ENCODE measurements at regions not wholly inside any gene's neighbourhood (a gene's known extent, or its start where the extent isn't known, plus 50 kb on each side); places are given as distances from the start of the nearest gene placed in this dataset.
A peak's percentile ranks its signal among the peaks of the same experiment; 100 is the strongest.
"Not testable (repeated sequence)": the region's sequence is repeated elsewhere in the genome, so short reads cannot be mapped to it uniquely, and the experiment has no call there.

DNA sequence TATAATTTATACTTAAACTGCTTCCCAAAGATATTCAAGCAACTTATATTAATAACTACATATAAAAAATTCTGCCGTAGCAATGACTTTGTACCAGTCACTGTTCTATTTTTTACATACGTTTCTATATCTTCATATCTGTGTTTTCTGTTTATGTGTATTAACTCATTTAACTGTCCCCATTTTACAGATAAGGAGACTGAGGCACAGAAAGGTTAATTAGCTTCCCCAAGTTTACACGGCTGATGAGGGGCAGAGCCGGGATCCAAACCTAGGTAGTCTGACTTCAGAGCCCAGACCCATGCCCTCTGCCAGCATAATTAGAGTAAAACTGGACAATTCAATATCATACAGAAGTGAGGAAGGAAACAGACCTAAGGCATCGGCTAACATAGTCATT is 259.7 kb upstream of the TUT7 start:
- intact Hi-C loops (cut with micrococcal nuclease; ENCODE audit: unreplicated experiment), result no loop called here

DNA sequence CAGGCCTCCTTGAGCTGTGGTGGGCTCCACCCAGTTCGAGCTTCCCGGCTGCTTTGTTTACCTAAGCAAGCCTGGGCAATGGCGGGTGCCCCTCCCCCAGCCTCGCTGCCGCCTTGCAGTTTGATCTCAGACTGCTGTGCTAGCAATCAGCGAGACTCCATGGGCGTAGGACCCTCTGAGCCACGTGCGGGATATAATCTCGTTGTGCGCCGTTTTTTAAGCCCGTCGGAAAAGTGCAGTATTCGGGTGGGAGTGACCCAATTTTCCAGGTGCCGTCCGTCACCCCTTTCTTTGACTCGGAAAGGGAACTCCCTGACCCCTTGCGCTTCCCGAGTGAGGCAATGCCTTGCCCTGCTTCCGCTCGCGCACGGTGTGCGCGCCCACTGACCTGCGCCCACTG is 257.3 kb upstream of the TUT7 start:
- H3K36me3 ChIP-seq (replicated peaks in 1 of 2; ENCODE audit: control insufficient read depth in 1 of 2, insufficient read depth in 2 of 2, low read length in 2 of 2); FAIRE-seq; H3K27ac ChIP-seq (ENCODE audit: extremely low read length, insufficient read depth, low read length); DNase-seq (ENCODE audit: low spot score); H3K27me3 ChIP-seq (ENCODE audit: control insufficient read depth in 1 of 2, insufficient read depth in 2 of 2, low read length in 2 of 2); BruUV-seq (replicated peaks); CTCF ChIA-PET (ENCODE audit: low intra/inter-chr PET ratio, low total read pairs); in situ Hi-C loops (cut with HindIII; ENCODE audit: extremely low pct_ligation_motif_present, low pct_unique_long_range_greater_than_20kb); ATAC-seq; H3K4me2 ChIP-seq (ENCODE audit: low read depth, low read length); intact Hi-C loops (cut with micrococcal nuclease; ENCODE audit: unreplicated experiment); H4K20me1 ChIP-seq (ENCODE audit: insufficient read depth, low read length); H3K9ac ChIP-seq (ENCODE audit: insufficient read depth, low read depth, low read length); H3K4me3 ChIP-seq (replicated peaks in 1 of 3; ENCODE audit: insufficient read depth in 1 of 3, low read depth in 2 of 3, low read length in 3 of 3); H3K4me1 ChIP-seq (ENCODE audit: insufficient read depth, low read length); H3K79me2 ChIP-seq (ENCODE audit: insufficient read depth, low read length); H2AFZ ChIP-seq (ENCODE audit: low read length); POLR2A ChIA-PET; H3K9me3 ChIP-seq (ENCODE audit: low read length): not testable (repeated sequence)
- WGBS (ENCODE audit: low lambda C conversion rate), result 80% methylated on average over 16 of the region's 27 CpGs

More for the DNA sequence above, 259.7 kb upstream of the TUT7 start:
- no peak for DNase-seq (ENCODE audit: low spot score)
- BruUV-seq (replicated peaks), result no TSS peak
- CTCF ChIA-PET (ENCODE audit: low intra/inter-chr PET ratio, low total read pairs), result no interaction called here
- no peak for FAIRE-seq
- H3K9me3 ChIP-seq (ENCODE audit: low read length), result no peaks in the 10 kb centered on the region
- H3K9ac ChIP-seq (ENCODE audit: insufficient read depth, low read depth, low read length), result no peak overlapping the region
- H3K79me2 ChIP-seq (ENCODE audit: insufficient read depth, low read length), result no peaks in the 10 kb centered on the region
- no peaks in the 10 kb centered on the region for H4K20me1 ChIP-seq (ENCODE audit: insufficient read depth, low read length)
- ATAC-seq, result no peak
- in situ Hi-C loops (cut with HindIII; ENCODE audit: extremely low pct_ligation_motif_present, low pct_unique_long_range_greater_than_20kb), result no loop called here
- H3K27ac ChIP-seq (ENCODE audit: extremely low read length, insufficient read depth, low read length), result no peak overlapping the region
- no peaks in the 10 kb centered on the region for H3K27me3 ChIP-seq (ENCODE audit: control insufficient read depth in 1 of 2, insufficient read depth in 2 of 2, low read length in 2 of 2)
- H3K4me3 ChIP-seq (replicated peaks in 1 of 3; ENCODE audit: insufficient read depth in 1 of 3, low read depth in 2 of 3, low read length in 3 of 3), result no peak overlapping the region
- no peaks in the 10 kb centered on the region for H3K36me3 ChIP-seq (replicated peaks in 1 of 2; ENCODE audit: control insufficient read depth in 1 of 2, insufficient read depth in 2 of 2, low read length in 2 of 2)
- no peak for TF ChIP-seq ASH2L (IDR thresholded peaks at IDR 0.05; ENCODE audit: insufficient read length, low read depth, low read length)
- TF ChIP-seq ZNF629 (CRISPR knock-in tag; conservative IDR thresholded peaks at IDR 0.05), result peak; percentile 66
- POLR2A ChIA-PET, result no interaction called here
- H3K4me1 ChIP-seq (ENCODE audit: insufficient read depth, low read length), result 0 out of 2 replicates have a peak, but pooled peaks cover 8% of the 10 kb centered on the region
- H2AFZ ChIP-seq (ENCODE audit: low read length), result no peak overlapping the region
- WGBS (ENCODE audit: low lambda C conversion rate), result 11% methylated on average over 5 of the region's 5 CpGs
- H3K4me2 ChIP-seq (ENCODE audit: low read depth, low read length), result no peak overlapping the region

DNA sequence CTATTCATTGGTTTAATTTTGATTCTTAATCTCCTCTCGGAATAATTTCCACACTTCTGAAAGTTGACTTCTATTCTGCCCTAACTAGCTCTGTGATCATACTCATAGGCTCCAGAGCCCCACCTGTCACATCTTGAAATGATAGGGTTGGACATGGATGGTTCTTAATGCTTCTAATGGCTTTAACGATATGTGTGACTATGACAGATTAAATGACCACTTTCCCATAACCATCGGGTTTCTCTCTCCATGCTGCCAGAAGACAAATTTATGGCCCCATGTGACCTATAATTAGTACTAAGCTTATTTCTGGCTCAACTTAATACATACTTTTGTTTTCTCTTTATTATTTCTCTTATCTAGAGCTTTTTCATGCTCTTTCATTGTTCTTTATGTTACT is 251.1 kb upstream of the TUT7 start:
- Histone ChIP-seq H3K9me3 (ENCODE audit: low read length) (no peaks in the 10 kb centered on the region), H3K36me3 (replicated peaks in 1 of 2; ENCODE audit: control insufficient read depth in 1 of 2, insufficient read depth in 2 of 2, low read length in 2 of 2) (no peaks in the 10 kb centered on the region), H4K20me1 (ENCODE audit: insufficient read depth, low read length) (no peaks in the 10 kb centered on the region), H3K79me2 (ENCODE audit: insufficient read depth, low read length) (no peaks in the 10 kb centered on the region), H2AFZ (ENCODE audit: low read length) (no peak overlapping the region), H3K27ac (ENCODE audit: extremely low read length, insufficient read depth, low read length) (no peak overlapping the region), H3K4me1 (ENCODE audit: insufficient read depth, low read length) (no peaks in the 10 kb centered on the region), H3K4me3 (replicated peaks in 1 of 3; ENCODE audit: insufficient read depth in 1 of 3, low read depth in 2 of 3, low read length in 3 of 3) (no peak overlapping the region), H3K27me3 (ENCODE audit: control insufficient read depth in 1 of 2, insufficient read depth in 2 of 2, low read length in 2 of 2) (no peaks in the 10 kb centered on the region), H3K9ac (ENCODE audit: insufficient read depth, low read depth, low read length) (no peak overlapping the region), H3K4me2 (ENCODE audit: low read depth, low read length) (no peak overlapping the region)
- FAIRE-seq, result no peak
- no TSS peak for BruUV-seq (replicated peaks)
- in situ Hi-C loops (cut with HindIII; ENCODE audit: extremely low pct_ligation_motif_present, low pct_unique_long_range_greater_than_20kb), result no loop called here
- ATAC-seq, result no peak
- 50% methylated on average over 3 of the region's 3 CpGs for WGBS (ENCODE audit: low lambda C conversion rate)
- POLR2A ChIA-PET, result no interaction called here
- intact Hi-C loops (cut with micrococcal nuclease; ENCODE audit: unreplicated experiment), result no loop called here
- TF ChIP-seq RELA (CRISPR knock-in tag; IDR thresholded peaks at IDR 0.05) (no peak), CCDC6 (CRISPR knock-in tag; IDR thresholded peaks at IDR 0.05) (no peak), KAT7 (CRISPR knock-in tag; IDR thresholded peaks at IDR 0.05; ENCODE audit: borderline replicate concordance) (no peak), ZFYVE20 (CRISPR knock-in tag; IDR thresholded peaks at IDR 0.05; ENCODE audit: borderline replicate concordance, low read depth) (no peak), GATA4 (IDR thresholded peaks at IDR 0.05; ENCODE audit: borderline replicate concordance, low read depth) (no peak), SP4 (CRISPR knock-in tag; IDR thresholded peaks at IDR 0.05) (no peak), SMARCE1 (IDR thresholded peaks at IDR 0.05; ENCODE audit: borderline replicate concordance) (no peak)
- TF ChIP-seq, protein P1, sequence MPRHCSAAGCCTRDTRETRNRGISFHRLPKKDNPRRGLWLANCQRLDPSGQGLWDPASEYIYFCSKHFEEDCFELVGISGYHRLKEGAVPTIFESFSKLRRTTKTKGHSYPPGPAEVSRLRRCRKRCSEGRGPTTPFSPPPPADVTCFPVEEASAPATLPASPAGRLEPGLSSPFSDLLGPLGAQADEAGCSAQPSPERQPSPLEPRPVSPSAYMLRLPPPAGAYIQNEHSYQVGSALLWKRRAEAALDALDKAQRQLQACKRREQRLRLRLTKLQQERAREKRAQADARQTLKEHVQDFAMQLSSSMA (CRISPR knock-in tag; IDR thresholded peaks at IDR 0.05), result no peak
- TF ChIP-seq, protein P2, sequence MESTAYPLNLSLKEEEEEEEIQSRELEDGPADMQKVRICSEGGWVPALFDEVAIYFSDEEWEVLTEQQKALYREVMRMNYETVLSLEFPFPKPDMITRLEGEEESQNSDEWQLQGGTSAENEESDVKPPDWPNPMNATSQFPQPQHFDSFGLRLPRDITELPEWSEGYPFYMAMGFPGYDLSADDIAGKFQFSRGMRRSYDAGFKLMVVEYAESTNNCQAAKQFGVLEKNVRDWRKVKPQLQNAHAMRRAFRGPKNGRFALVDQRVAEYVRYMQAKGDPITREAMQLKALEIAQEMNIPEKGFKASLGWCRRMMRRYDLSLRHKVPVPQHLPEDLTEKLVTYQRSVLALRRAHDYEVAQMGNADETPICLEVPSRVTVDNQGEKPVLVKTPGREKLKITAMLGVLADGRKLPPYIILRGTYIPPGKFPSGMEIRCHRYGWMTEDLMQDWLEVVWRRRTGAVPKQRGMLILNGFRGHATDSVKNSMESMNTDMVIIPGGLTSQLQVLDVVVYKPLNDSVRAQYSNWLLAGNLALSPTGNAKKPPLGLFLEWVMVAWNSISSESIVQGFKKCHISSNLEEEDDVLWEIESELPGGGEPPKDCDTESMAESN (CRISPR knock-in tag; conservative IDR thresholded peaks at IDR 0.05), result no peak
- CTCF ChIA-PET (ENCODE audit: low intra/inter-chr PET ratio, low total read pairs), result no interaction called here
- no peak for DNase-seq (ENCODE audit: low spot score)

All from HepG2 (cell line).